Activated CD4-positive, alpha-beta T cell treated with anti-CD3 and anti-CD28 coated beads for 48 hours (primary cell): ENCODE measurements at regions not wholly inside any gene's neighbourhood (a gene's known extent, or its start where the extent isn't known, plus 50 kb on each side); places are given as distances from the start of the nearest gene placed in this dataset.

Source experiments
- DNase-seq: peaks from one replicate; pipeline ENCODE4 v3.0.0-alpha.2; 2020

DNA sequence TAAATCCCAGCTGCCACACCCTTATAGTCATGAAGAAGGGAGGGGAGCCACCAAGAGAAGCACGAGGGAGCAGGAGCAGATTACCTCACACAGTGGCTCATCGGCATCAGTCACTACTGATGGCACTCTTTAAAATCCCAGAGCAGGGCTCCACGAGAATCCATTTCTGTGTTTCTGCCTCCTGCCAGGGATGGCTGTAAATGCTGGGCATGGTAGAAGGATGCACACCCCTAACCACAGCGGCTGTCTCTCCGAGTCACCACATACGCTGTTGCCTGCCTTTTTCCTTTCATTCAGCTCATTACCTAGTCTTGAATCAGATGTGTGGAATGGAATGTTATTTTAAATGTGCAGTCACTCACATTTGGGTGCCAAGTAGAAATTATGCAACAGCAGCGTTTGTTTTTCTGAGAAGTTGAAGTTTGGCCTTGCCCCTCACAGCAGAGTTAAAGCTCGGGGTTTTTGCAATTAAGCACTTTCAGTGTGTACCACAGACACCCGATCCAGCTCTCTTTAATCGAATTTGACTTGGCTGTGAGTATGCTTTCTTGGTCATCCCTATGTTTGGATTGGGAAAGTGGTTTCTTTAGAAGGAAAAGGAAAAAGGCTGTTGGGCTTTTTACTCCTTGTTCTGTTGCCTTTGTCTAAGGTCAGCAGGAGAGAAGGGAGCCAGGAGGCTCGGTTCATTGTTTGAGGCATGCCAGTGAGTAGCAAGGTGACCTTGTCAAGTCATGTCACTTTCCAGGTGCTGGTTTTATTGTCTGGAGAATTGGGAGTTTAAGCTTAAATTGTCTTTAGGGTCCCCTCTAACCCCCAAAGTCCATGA, 284.2 kb upstream of the TPM1 start:
- no peak for DNase-seq

DNA sequence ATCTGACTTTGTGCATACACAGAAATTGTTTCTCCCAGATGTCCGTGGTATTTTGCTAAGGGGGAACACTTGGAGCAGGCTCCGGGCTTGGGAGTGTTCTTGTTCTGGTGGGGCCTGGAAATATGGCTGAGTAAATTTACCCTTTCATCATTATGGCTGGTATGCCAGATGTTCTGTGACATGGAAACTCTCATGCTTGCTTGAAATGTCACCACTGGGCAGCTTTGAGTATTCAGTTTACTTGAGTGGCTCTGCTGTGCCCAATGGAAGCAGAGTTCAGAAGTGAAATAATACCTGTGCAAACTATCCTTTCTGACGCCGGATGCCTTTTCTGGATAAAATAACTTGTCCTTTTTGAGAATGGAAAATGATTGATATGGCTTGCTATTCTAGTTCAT, 283.6 kb upstream of the TPM1 start:
- DNase-seq = no peak

DNA sequence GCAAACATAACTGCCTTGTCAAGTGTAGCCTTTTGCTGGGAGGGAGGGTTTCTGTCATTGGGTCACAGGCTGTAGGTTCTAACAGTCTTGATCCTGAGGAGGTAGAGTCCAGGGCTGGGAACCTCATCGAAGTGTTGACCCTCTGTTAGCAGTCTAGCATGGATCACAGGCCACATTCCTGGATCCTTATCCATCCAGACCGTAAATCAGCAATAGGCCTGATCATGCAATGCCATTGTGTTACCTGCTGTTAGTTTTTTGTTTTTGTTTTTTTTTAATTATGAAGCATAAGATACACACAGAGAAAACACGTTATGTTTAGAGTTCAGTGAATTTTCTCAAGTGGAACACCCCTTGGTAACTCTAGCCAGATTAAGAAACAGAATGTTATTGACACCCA, 282.0 kb upstream of the TPM1 start:
- DNase-seq = no peak

DNA sequence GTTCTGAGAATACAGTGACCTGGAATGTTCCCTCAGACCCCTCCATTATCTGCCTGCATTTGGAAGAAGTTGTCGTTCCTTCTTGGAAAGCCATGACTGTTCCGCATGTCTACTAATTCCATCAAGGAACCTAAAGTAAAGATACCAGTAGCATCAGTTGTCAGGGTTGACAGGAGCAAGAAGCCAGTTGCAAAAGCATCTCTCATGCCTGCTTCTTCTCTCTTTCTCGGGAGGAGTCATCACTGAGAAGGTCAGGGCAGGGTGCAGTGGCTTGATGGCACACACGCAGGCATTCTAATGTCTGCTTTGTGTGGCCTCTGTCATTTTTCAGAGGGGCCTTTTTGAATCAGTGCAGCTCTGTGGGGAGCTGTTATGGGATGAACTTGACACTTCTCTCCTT, 276.6 kb upstream of the TPM1 start:
- DNase-seq = no peak

DNA sequence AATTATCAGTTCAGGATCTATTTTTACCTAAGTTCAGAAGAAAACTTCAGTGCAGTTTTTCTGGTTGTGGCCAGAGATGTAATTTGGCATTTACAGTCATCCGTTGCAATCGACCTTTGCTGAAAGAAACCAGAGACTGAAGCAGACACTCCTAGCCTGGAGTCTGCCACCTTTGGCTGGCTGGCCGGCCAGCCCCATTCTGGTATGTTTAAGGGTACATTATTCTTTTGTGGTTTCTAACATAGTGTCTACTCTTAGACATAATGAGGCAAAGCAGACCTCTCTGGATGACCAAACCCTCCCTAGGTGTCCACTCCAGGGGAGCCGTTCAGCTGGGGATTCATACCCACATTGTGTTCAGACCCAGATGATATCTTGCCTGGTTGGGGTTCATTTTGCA, 275.9 kb upstream of the TPM1 start:
- DNase-seq = no peak

DNA sequence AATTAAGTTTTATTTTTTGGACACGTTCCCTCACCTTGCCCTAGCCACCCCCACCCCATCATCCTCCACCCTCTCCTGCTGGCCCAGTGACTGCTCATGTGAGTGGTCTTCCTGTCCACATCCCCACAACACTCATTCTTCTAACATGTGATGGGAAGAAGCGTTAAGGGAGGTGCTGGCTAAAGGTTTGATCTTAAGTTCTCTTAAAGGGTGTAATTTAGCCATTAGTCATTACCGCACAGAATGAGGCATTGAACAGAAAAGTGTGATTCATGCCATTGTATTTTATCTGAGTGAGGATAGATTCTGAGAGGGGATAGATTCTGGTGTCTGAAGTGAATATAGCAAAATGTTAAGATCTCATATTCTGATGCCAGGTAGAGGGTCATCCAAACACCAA, 272.9 kb upstream of the TPM1 start:
- DNase-seq = no peak

DNA sequence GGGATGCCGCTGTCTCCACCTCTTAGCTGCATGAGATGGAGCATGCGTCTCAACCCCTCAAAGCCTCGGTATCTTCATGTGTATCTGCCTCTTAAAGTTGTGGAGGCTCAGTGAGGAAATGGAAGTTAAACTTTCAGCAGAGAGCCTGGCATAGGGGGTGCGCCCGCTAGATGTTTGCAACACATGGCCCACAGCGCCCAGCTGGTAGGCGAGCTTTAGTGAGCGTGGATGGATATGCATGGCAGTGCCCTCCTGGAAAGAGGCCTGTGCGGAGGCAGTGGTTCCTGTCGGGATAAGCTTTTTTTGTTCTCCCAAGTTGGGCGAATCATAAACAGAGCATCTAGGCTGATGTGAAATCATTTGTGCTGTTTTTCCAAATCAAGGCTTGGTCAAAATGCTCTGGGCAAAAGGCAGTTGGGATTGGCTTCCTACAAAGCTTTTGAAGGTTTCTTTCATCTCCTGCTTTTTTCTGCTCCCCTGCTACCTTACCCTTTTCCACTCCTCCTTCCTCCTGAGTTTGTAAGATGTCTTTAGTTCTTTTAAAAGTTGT, 272.4 kb upstream of the TPM1 start:
- DNase-seq = no peak

DNA sequence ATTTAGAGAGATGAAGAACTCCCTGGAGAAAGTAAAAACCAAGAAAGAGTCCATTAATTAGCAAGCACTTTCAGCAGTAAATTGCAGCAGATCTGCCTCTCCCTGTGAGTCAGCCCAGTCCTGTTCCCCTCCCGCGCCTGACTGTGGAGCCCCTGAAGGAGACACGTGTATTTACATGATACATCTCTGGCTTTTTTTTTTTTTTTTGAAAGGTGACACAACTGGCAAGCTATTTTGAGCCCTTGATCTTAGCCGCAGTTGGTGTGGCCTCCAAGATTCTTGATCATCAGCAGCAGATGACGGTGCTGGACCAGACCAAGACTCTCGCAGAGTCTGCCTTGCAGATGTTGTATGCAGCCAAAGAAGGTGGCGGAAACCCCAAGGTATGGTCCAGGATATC, 271.8 kb upstream of the TPM1 start:
- DNase-seq = no peak

DNA sequence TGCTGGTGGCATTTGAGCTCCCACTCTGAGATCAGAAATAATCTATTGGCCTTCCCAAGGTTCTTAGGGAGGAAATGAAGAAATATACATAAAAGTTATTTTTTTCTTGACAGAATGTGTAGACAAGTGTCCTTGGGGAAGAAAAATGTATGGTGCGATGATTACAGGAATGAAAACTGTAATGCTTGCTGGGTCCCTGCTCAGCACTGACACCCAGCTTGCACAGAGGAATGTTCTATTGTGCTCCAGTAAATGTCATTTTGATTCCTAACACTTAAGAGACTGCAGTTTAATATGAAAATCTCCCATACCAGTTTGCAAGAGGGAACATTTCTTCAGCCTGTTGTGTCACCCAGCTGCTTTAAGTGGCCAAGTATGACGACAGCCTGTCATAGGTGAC, 271.3 kb upstream of the TPM1 start:
- no peak for DNase-seq

DNA sequence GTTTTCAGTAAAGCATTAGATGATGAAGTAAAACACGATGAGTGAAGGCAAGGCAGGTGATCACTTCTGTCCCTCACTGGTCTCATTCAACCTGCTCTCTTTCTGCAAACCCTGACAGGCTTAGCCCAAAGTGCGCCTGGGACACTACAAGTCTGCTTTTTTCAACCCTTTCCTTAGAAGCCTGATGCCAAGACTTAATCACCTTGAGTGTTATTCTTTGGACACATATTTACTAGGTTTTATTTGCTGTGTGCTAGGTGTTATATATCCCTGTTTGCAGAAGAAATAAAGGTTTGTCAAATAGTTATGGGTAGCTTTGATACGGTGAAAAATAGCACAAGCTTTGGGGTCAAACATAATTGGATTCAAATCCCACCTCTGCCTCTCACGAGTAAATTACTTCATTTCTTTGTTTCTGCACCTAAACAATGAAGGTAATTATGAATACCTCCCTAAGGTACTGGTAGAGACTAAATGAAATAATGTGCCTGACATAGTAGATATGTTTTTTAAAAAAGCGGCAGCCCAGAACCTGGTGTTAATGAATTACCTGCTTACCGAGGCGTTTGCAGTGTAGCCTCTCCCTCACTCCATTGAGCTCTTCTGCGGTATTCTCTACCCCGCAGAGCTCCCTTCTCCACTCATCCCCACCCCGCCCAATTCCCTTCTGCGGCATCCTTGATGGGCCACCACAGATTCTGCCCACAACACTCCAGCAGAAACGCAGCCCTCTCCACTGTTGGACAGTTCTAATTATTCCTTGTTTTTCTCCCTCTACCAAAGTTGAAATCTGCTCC, 269.0 kb upstream of the TPM1 start:
- no peak for DNase-seq

DNA sequence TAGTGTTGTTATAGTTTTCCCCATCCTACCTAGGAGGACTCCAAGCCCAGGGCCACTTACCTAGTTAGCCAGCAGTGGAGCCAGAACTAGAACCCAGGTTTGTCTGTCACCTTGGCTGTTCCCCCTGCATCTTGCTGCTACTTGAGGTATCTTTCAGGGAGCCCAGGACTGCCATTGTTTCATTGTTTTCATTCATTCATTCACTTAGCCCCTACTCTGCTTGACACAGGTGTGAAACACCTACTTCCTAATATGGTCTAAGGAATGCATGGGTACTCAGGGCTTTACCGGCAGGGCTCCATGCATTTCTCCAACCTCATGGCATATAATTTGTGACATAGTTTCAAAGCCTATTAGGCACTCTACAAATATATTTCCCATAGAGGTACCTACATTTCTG, 266.6 kb upstream of the TPM1 start:
- no peak for DNase-seq

DNA sequence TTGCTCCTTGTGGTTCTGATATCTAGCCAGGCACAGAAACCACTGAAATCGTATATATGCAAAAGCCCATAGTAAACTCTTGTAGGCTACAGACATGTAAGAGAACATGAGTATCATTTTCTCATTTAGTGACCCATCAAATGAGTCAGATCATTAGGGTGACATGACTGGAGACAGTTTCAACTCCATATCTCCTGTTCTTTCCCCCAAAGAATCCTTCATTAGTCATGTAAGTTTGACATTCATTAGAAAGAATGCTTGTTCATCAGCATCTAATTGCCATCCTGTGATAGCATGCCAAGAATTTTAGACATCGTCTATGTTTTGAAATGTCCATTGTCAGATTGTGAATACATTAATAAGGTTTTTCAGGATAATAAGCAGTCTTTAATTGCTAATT, 264.9 kb upstream of the TPM1 start:
- DNase-seq = no peak

DNA sequence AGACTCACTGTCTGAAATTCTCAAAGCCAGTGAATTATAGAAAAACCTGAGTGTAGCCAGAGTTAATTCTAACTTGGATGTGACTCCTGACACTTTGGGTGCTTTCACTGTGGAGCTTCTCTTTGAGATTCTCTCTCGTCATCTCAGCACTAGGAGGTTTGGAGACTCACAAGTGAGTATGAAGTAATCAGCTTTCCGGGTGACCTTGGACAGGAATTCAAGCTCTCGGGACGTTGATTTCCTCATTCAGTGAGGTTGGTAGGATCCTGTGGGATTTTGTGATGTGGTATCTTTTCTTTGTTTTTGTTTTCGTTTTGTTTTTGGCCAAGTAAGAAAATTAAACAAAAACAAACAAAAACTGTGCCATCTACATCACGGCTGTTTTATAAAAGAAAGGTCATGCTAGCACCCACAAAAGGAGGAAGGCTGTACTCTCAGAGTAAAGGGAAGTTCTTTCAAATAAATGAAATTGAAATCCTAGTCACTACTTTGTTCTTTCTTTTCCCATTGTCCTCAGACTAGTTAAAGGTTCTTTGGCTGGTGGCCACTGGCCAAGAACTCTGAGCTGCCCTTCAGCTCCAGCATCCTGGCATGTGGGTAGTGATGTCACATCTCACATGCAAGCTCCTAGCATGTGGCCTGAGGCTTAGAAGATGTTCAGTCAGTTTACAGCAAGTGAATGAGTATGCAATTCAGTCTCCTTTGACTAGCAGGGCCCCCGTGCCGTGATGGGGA, 263.3 kb upstream of the TPM1 start:
- DNase-seq = no peak

DNA sequence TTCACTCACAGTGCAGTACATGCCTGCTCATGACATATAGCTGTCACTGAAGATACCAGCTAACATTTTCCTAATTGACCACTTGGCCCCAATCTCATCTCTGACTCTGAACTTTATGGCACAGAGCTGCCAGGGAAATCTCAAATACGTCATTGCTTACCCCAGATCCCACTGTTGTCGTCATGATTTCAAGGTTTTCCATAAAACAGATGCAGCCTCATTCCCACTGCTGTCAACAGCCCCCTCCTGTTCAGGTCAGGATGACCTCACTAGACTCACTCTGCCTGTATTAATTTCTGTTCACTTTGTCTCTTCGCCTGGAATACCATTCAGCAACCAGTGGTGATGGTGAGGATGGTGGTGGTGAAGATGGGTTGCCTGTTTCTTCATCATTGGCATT, 262.6 kb upstream of the TPM1 start:
- DNase-seq = no peak

DNA sequence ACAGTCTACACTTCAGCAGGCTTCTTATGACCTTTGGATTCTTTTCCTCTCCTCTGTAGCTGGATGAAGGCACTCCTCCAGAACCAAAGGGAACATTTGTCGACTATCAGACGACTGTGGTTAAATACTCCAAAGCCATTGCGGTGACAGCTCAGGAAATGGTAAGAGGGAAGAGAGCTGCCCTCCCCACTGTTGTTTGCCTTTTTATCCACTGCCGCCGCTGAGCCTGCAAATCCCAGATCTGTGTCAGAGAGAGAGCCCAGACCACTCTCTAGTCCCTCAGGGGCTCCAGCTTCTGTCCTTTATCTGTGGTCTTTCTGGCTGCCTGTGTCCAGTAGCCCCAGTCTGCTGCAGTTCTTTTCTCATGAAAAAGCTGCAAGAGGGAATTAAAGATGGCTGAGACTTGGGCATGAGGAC, 261.5 kb upstream of the TPM1 start:
- DNase-seq = no peak

DNA sequence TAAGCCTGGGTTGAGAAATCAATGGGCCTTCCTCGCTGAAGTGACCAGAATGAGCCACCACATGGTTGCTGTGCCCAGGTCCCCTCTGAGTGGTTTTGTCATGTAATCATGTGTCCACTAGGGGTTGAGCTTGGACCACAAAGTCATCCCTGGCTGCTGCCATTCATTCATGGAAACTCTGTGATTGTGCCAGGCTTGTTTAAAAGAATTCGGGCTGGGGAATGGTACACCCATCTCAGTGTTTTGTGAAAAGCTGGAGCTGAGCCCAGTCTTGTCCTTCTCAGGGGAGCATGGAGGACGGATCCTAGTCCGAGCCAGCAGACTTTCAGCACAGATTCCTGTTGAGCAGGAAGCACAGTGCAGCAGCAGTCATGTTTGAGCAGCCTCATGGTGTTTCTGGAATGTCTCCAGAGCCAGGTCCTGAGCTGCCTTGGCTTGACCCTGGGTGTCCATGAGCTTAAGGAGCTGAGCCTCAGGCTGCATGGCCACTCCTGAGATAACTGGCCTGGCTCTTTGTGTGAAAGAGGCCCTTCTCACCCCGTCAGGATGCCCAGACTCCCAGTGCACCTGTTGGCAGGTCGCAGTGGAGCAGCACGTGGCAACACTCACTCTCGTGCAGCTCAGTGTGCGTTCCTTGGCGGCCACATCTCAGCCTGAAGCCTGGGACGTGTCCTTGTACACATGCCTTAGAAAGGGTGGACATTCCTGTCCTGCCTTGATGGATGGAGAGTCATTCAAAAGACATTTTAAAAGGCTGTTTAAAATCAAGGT, 260.3 kb upstream of the TPM1 start:
- DNase-seq = peak; percentile 9

DNA sequence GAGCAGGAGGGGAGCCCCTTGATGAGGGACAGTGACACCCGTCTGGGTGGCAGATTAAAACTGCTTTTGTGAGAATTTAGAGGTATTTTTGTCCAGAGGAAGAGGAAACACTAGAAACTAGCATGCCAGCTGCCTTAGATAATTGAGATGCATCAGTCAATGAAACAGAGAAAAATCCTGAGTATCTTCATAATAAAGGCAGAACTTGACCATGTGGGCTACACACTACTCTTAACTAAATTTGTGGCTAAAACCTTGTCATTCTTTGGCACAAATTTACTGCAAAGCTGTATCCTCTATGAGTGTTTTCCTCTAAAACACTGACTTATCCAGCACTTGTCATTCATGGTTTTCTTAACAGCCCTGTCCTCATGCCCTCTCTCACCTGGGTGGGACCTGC, 259.7 kb upstream of the TPM1 start:
- DNase-seq = no peak

DNA sequence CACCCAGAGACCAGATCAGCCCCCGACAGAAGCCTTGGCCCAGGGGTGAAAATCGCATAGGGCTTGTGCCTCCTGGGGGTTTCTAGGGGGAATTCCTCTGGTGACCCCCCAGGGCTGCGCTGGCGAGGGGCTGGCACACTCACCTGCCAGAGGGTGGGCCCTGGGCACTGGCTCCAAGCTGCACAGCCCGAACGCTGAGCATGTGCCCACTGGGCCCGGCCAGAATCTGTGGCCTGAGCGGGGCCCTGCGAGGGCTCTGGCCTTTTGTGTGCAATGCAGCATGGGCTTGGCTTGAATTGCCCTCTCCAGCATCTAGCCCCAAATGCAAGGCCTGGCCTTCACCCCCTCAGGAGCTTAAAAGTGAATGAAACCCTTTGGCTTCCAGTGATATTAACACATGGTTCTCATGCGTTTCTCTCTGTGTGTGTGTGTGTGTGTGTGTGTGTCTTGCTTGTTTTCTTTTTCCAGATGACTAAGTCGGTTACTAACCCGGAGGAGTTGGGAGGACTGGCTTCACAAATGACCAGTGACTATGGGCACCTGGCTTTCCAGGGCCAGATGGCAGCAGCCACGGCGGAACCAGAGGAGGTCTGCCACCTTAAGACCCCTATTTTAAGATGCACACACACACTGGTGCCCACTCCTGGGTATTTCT, 259.1 kb upstream of the TPM1 start:
- no peak for DNase-seq

DNA sequence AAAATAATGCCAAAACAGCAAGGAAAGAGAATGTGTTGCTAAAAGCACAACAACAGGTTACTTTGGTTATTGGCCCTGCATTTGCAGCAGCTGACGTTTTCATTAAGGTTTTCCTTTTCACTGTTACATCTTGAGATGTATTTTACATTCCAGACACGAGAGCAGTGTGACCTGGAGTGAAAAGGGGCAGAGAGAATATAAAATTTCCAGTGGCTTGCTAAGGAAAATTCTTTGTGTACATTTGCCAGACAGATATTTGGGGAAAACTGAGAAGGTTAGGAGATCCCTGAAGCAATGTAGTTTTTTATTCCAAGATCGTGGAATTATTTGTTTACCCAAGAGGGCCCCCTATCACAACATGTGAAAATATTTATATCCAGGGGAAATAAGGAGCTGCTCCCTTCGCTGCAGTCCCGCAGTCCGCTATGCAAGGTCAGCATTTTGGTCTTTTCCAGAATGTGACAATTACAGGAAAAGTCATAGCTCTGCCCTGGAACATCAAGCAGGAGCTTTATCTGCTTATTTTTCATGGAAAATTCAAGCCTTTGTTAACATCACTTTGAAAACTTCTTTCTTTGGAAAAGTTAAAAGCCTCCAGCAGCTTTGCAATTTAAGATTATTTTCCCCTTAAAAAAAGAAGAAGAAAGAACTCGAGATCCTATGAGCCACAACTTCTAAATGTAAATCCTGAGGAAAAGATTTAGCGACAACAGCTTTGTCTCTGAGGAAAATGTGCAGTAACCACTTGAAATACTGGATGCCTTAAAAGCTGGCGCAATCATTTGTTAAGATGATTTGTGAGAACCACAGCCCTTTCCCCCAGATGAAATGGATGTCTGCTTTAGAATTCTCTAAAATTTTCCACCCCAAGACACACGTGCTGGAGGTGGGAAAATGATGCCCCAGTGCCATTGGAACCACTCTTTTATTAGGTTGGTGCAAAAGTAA, 256.4 kb upstream of the TPM1 start:
- no peak for DNase-seq

DNA sequence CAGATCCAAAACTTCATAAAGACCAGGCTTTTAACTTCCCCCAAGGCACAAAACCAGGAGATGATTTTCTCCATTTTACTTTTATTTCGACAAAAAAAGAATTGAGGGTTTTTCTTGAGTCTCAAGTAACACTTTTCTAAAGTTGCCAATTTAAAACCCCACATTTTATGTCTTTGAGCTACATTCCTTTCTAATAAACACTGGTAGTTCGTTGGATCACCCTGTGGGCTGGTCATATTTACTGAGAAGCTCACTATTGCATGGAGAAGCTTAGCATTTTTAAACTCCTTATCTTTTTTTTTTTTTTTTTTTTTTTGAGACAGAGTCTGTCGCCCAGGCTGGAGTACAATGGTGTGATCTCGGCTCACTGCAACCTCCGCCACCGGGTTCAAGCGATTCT, 255.1 kb upstream of the TPM1 start:
- no peak for DNase-seq

DNA sequence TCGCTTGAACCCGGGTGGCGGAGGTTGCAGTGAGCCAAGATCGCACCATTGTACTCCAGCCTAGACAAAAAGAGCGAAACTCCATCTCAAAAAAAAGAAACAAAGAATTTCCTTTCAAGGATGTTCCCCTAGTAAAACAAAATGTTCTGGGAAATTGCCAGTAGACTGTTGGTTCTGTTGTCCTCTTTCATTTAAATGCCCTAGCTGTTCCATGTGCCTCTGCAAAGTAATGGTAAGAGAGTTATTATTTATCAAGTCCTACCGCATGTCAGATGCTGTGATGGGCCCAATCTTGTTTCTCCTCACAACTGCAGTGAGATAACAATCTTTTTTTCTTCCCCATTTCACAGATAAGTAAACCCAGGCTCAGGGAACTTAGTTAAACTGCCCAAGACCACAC, 254.3 kb upstream of the TPM1 start:
- no peak for DNase-seq
